Ovary (tissue), 7 donors: ENCODE measurements at regions not wholly inside any gene's neighbourhood (a gene's known extent, or its start where the extent isn't known, plus 50 kb on each side); places are given as distances from the start of the nearest gene placed in this dataset.

Source experiments
- DNase-seq, 5 donors: peaks; one replicate each; pipeline ENCODE4 v3.0.0-alpha.2; 2019 to 2020
- H3K27ac ChIP-seq, 2 donors: fragments of 200-600 bp; one replicate each; pipeline versions ENCODE4 v1.5.1 to v1.8.0; 2019 to 2022
- H3K27me3 ChIP-seq: fragments of 200-600 bp; one replicate; pipeline ENCODE4 v1.8.0; 2022
- H3K36me3 ChIP-seq: fragments of 200-600 bp; sonication (generic); one replicate; pipeline ENCODE4 v1.5.1; 2019
- H3K4me1 ChIP-seq: one replicate; pipeline ENCODE4 v1.8.1; 2013; ENCODE audit warnings: mild to moderate bottlenecking, moderate library complexity; ENCODE audit not compliant: insufficient read depth
- H3K4me3 ChIP-seq: fragments of 200-600 bp; sonication (generic); one replicate; pipeline ENCODE4 v1.5.1; 2017
- H3K9me3 ChIP-seq, 2 donors: fragments of 200-600 bp in 1 of 2; sonication (generic) in 1 of 2; one replicate each; pipeline versions ENCODE4 v1.5.1 to v1.8.1; 2013 to 2019; ENCODE audit warnings: mild to moderate bottlenecking in 1 of 2, moderate library complexity in 1 of 2
- CTCF ChIP-seq, 3 donors: fragments of 450-650 bp in 2 of 3; fragments of 200-600 bp in 1 of 3; IDR thresholded peaks; one replicate each; pipeline versions ENCODE4 v1.5.1 to v1.8.0; 2016 to 2022; ENCODE audit warnings: antibody characterized with exemption in 3 of 3, mild to moderate bottlenecking in 1 of 3
- EP300 ChIP-seq: sonication (generic); formaldehyde crosslinking; IDR thresholded peaks from one replicate; pipeline ENCODE4 v1.6.1; 2017; ENCODE audit warnings: antibody characterized with exemption
- POLR2A ChIP-seq: fragments of 450-650 bp; IDR thresholded peaks from one replicate; pipeline ENCODE4 v1.6.1; 2017; ENCODE audit warnings: antibody characterized with exemption, mild to moderate bottlenecking, moderate library complexity
- WGBS, 3 donors: extraction: QIAGEN DNeasy Blood & Tissue Kit in 1 of 3; methylation state at CpG; one replicate each; pipeline versions ENCODE4 v1.1.5 to v1.1.7; 2013 to 2017; 5-methylcytosine and 5-hydroxymethylcytosine counted together
- intact Hi-C, 4 donors: fragments of 100-400 bp; cut with DNase I; formaldehyde crosslinking; loops; one replicate each; pipeline versions ENCODE4 v1.11.0 to v1.15.1; 2022 to 2023
- donor health status: DM: no; HTN: no; CAD: no; lungs with moderate emphysema.
- donor health status: DM: no; HTN: no; CAD: no.
- donor health status: Bipolar disorder and iron deficiency.
- donor health status: DM: no; HTN: no; CAD: no.
- donor health status: DM: yes; HTN: yes; CAD: no.

DNA sequence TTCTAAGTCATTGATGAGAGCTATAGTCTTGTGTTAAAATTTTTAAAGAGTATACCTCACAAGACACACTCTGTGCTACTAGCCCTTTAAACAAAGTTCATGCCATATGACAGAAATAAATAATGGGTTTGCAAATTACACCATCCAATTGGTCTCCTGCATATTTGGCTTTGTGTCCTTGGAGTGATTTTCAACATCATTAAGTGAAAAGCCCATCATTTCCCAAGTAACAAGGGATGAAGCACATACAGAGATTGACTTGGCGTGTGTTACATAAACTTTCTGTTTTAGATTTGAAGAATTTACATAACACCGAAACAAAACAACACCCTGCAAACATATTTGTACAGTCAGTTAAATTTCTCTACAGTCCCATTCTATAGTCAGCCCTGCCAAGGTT lies 216.9 kb upstream of the NEIL3 start:
- Histone ChIP-seq H3K4me3 (no peak overlapping the region), H3K27me3 (no peaks in the 10 kb centered on the region), H3K4me1 (peaks cover 1% of the 10 kb centered on the region), H3K27ac (no peak overlapping the region), H3K9me3 (no peaks in the 10 kb centered on the region), H3K36me3 (no peaks in the 10 kb centered on the region)
- TF ChIP-seq EP300 (no peak), CTCF (IDR thresholded peaks at IDR 0.05) (no peak), POLR2A (no peak)
- DNase-seq: no peak
- WGBS, 3 donors: 34 to 66% (median 57%) methylated on average over 2 of the region's 2 CpGs
- intact Hi-C loops: no loop called here

DNA sequence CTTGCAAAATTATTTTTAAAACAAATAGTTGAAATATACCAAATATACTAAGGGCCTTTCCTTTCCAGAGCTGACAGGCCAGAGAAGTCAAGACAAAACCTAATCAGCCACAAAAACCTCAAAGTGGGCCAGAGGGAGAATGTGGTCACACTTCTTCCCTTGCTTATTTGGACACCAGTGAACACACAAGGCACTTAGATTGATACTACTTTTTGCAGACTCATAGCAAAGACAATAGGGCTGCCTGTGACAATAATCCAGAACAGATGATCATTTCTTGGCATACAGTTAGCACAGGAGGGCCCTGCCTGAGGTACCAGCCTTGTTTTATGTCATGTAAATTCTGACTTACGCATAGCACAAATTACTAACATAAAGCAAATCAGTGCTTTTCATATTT lies 215.7 kb upstream of the NEIL3 start:
- intact Hi-C loops: no loop called here
- H3K4me3 ChIP-seq: no peak overlapping the region
- TF ChIP-seq CTCF (IDR thresholded peaks at IDR 0.05): no peak
- TF ChIP-seq EP300: no peak
- TF ChIP-seq POLR2A: no peak
- peaks cover 1% of the 10 kb centered on the region for H3K4me1 ChIP-seq
- H3K9me3 ChIP-seq: no peaks in the 10 kb centered on the region
- 49 to 80% (median 55%) methylated on average over 1 of the region's 1 CpG for WGBS, 3 donors
- H3K27ac ChIP-seq: no peak overlapping the region
- H3K27me3 ChIP-seq: no peaks in the 10 kb centered on the region
- DNase-seq: no peak
- H3K36me3 ChIP-seq: no peaks in the 10 kb centered on the region

- Histone ChIP-seq H3K36me3 (no peaks in the 10 kb centered on the region), H3K9me3 (no peaks in the 10 kb centered on the region), H3K27ac (no peak overlapping the region), H3K4me1 (peaks cover 1% of the 10 kb centered on the region), H3K4me3 (no peak overlapping the region), H3K27me3 (no peaks in the 10 kb centered on the region)
- no peak for TF ChIP-seq CTCF (IDR thresholded peaks at IDR 0.05)
- no peak for DNase-seq
- WGBS, 3 donors: 93 to 97% (median 94%) methylated on average over 6 of the region's 6 CpGs
- intact Hi-C loops: no loop called here
Observed at GRCh38 chr4:177097291-177097690, 212.4 kb upstream of the NEIL3 start.

DNA sequence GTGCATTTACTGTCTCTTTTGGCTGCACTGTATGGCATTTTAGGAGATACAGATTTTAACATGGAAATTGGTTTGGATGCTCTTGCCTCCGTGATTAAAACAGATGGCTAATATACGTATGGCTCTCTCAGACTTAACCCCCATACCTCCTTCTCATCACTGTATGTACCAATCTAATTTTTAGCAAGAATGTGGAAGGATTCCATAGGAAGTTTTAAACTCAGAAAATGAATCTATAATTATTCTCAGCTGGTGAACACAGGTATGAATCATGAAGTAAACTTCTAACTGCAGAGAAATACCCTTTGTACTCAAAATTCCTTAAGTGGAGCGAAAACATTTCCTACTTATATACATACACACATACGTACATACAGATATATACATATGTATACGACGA lies 210.5 kb upstream of the NEIL3 start:
- no peak overlapping the region for H3K4me3 ChIP-seq
- no peak overlapping the region for H3K27ac ChIP-seq
- intact Hi-C loops: no loop called here
- WGBS, 3 donors: 92 to 96% (median 94%) methylated on average over 6 of the region's 6 CpGs
- no peaks in the 10 kb centered on the region for H3K36me3 ChIP-seq
- H3K9me3 ChIP-seq: no peaks in the 10 kb centered on the region
- TF ChIP-seq EP300 (no peak), POLR2A (no peak), CTCF (IDR thresholded peaks at IDR 0.05) (no peak)
- H3K4me1 ChIP-seq: peaks cover 1% of the 10 kb centered on the region
- DNase-seq: no peak
- no peaks in the 10 kb centered on the region for H3K27me3 ChIP-seq

DNA sequence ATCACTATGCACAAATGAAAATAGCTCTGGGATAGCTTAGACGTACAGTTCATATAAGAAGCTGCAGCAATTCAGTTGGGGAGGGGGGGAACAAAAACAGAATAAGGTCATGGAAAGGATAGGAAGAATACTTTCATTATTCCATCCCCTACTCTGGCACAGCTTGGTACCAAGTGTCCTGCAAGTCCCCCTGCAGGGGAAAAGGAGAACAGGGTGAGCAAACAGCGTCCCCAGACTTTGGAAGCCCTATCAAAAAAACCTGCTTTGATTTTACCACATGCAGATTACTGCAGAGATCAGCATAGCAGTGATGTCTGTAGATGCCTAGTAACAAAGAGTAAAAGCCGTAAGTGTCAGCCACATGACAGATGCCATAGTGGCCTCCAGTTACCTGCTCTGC lies 209.4 kb upstream of the NEIL3 start:
- no peak overlapping the region for H3K4me3 ChIP-seq
- no peaks in the 10 kb centered on the region for H3K36me3 ChIP-seq
- TF ChIP-seq EP300 (no peak), POLR2A (no peak), CTCF (IDR thresholded peaks at IDR 0.05) (no peak)
- intact Hi-C loops: no loop called here
- H3K27ac ChIP-seq: no peak overlapping the region
- H3K27me3 ChIP-seq: no peaks in the 10 kb centered on the region
- H3K4me1 ChIP-seq: no peaks in the 10 kb centered on the region
- DNase-seq: no peak
- H3K9me3 ChIP-seq: no peaks in the 10 kb centered on the region
- 93 to 98% (median 97%) methylated on average over 3 of the region's 3 CpGs for WGBS, 3 donors
